HEK293 (cell line): ENCODE measurements at regions not wholly inside any gene's neighbourhood (a gene's known extent, or its start where the extent isn't known, plus 50 kb on each side); places are given as distances from the start of the nearest gene placed in this dataset.

Experiments used
- CTCF ChIA-PET: fragments of 350-600 bp; formaldehyde crosslinking; extraction: SDS; loops from one replicate; lab custom pipeline; 2021; ENCODE audit warnings: antibody characterized with exemption; lab: Yijun Ruan, JAX
- POLR2A ChIA-PET: fragments of 300-600 bp; formaldehyde crosslinking; extraction: SDS; loops from one replicate; lab custom pipeline; 2020; ENCODE audit warnings: antibody characterized with exemption, inconsistent platforms; lab: Yijun Ruan, JAX
- H3K27ac ChIP-seq: fragments of 200-500 bp; sonication (Bioruptor generic); 2 replicates; pipeline ENCODE4 v1.5.1; 2014; ENCODE audit warnings: low read depth, low read length, control low read depth, inconsistent platforms; ENCODE audit errors: extremely low read depth
- H3K36me3 ChIP-seq, 2 experiments: fragments of 200-500 bp in 1 of 2; sonication (Bioruptor generic) in 1 of 2; 1 replicate in 1 of 2; 2 replicates in 1 of 2; pipeline ENCODE4 v1.5.1; 2014 to 2017; ENCODE audit warnings: inconsistent platforms in 2 of 2, low read length in 2 of 2; ENCODE audit not compliant: control insufficient read depth in 2 of 2, insufficient read depth in 1 of 2
- H3K4me1 ChIP-seq: fragments of 200-500 bp; sonication (Bioruptor generic); 2 replicates; pipeline ENCODE4 v1.5.1; 2014; ENCODE audit warnings: mild to moderate bottlenecking, low read length, inconsistent platforms; ENCODE audit not compliant: control insufficient read depth, insufficient read depth
- H3K4me3 ChIP-seq: 2 replicates; pipeline ENCODE4 v1.5.1; 2011; ENCODE audit warnings: low read depth, mild to moderate bottlenecking, control low read depth, low read length, moderate library complexity
- H3K9me3 ChIP-seq: fragments of 200-500 bp; sonication (Bioruptor generic); 2 replicates; pipeline ENCODE4 v1.5.1; 2014; ENCODE audit warnings: low read depth, low read length, inconsistent platforms; ENCODE audit not compliant: control insufficient read depth, insufficient read depth
- MYNN ChIP-seq: fragments of 450-650 bp; formaldehyde crosslinking; IDR thresholded peaks from 2 replicates; pipeline ENCODE4 v1.5.1; 2016; ENCODE audit warnings: missing biosample characterization, missing genetic modification characterization, borderline replicate concordance
- OSR2 ChIP-seq: fragments of 450-650 bp; formaldehyde crosslinking; IDR thresholded peaks from 2 replicates; pipeline ENCODE4 v1.5.1; 2016; ENCODE audit warnings: missing biosample characterization, missing genetic modification characterization
- PATZ1 ChIP-seq: fragments of 450-650 bp; formaldehyde crosslinking; IDR thresholded peaks from 2 replicates; pipeline ENCODE4 v1.5.1; 2016; ENCODE audit warnings: missing biosample characterization, missing genetic modification characterization
- SETDB1 ChIP-seq: IDR thresholded peaks from one replicate; pipeline ENCODE4 v1.6.1; 2017; ENCODE audit warnings: mild to moderate bottlenecking, low read length, moderate library complexity, mixed read lengths; ENCODE audit not compliant: insufficient read length
- SP2 ChIP-seq: fragments of 450-650 bp; formaldehyde crosslinking; IDR thresholded peaks from 2 replicates; pipeline ENCODE4 v1.5.1; 2016; ENCODE audit warnings: missing biosample characterization, missing genetic modification characterization
- ZBTB44 ChIP-seq: fragments of 450-650 bp; IDR thresholded peaks from 2 replicates; pipeline ENCODE4 v1.5.1; 2018; ENCODE audit warnings: missing biosample characterization, mild to moderate bottlenecking, missing genetic modification characterization
- ZBTB6 ChIP-seq: fragments of 450-650 bp; formaldehyde crosslinking; IDR thresholded peaks from 2 replicates; pipeline ENCODE4 v1.5.1; 2017; ENCODE audit warnings: missing biosample characterization, missing genetic modification characterization
- ZNF114 ChIP-seq: fragments of 450-650 bp; formaldehyde crosslinking; IDR thresholded peaks from 2 replicates; pipeline ENCODE4 v1.5.0; 2017; ENCODE audit warnings: missing biosample characterization, missing genetic modification characterization
- ZNF138 ChIP-seq: fragments of 450-650 bp; formaldehyde crosslinking; IDR thresholded peaks from 2 replicates; pipeline ENCODE4 v1.5.1; 2016; ENCODE audit warnings: missing biosample characterization, missing genetic modification characterization, borderline replicate concordance
- ZNF239 ChIP-seq: fragments of 450-650 bp; formaldehyde crosslinking; IDR thresholded peaks from 2 replicates; pipeline ENCODE4 v1.5.1; 2016; ENCODE audit warnings: missing biosample characterization, missing genetic modification characterization
- ZNF26 ChIP-seq: fragments of 450-650 bp; formaldehyde crosslinking; IDR thresholded peaks from 2 replicates; pipeline ENCODE4 v1.5.1; 2016; ENCODE audit warnings: missing biosample characterization, missing genetic modification characterization
- ZNF280C ChIP-seq: fragments of 450-650 bp; formaldehyde crosslinking; IDR thresholded peaks from 2 replicates; pipeline ENCODE4 v1.5.1; 2016; ENCODE audit warnings: missing biosample characterization, missing genetic modification characterization
- ZNF311 ChIP-seq: fragments of 450-650 bp; formaldehyde crosslinking; IDR thresholded peaks from 2 replicates; pipeline ENCODE4 v1.5.1; 2017; ENCODE audit warnings: missing biosample characterization, missing genetic modification characterization, borderline replicate concordance
- ZNF37A ChIP-seq: fragments of 450-650 bp; IDR thresholded peaks from 2 replicates; pipeline ENCODE4 v1.5.1; 2018; ENCODE audit warnings: missing biosample characterization, missing genetic modification characterization
- ZNF548 ChIP-seq: fragments of 450-650 bp; formaldehyde crosslinking; IDR thresholded peaks from 2 replicates; pipeline ENCODE4 v1.5.1; 2016; ENCODE audit warnings: missing biosample characterization, missing genetic modification characterization
- ZNF785 ChIP-seq: fragments of 450-650 bp; formaldehyde crosslinking; IDR thresholded peaks from 2 replicates; pipeline ENCODE4 v1.5.1; 2016; ENCODE audit warnings: missing biosample characterization, missing genetic modification characterization
- ZSCAN30 ChIP-seq: fragments of 450-650 bp; IDR thresholded peaks from 2 replicates; pipeline ENCODE4 v1.5.1; 2018; ENCODE audit warnings: missing biosample characterization, mild to moderate bottlenecking, missing genetic modification characterization, moderate library complexity

GRCh38 chr9:74120061-74120460 lies 377.1 kb upstream of the RORB start:
- ChIA-PET POLR2A (no interaction called here), CTCF (no interaction called here)
- no peak overlapping the region for H3K27ac ChIP-seq
- H3K36me3 ChIP-seq: no peaks in the 10 kb centered on the region
- H3K4me3 ChIP-seq: no peak overlapping the region
- H3K4me1 ChIP-seq: no peaks in the 10 kb centered on the region
- TF ChIP-seq ZNF114 (tag by site-specific recombination): no peak
- no peak for TF ChIP-seq ZNF548 (tag by site-specific recombination)
- no peak for TF ChIP-seq ZNF37A (tag by site-specific recombination)
- TF ChIP-seq ZNF239 (tag by site-specific recombination): no peak
- no peak for TF ChIP-seq PATZ1 (tag by site-specific recombination)
- TF ChIP-seq ZNF280C (tag by site-specific recombination): no peak
- TF ChIP-seq MYNN: no peak
- no peaks in the 10 kb centered on the region for H3K9me3 ChIP-seq

- ChIA-PET CTCF (no interaction called here), POLR2A (no interaction called here)
- TF ChIP-seq ZNF785 (tag by site-specific recombination) (no peak), ZNF26 (no peak), ZNF138 (tag by site-specific recombination) (no peak), ZSCAN30 (tag by site-specific recombination) (no peak), SETDB1 (no peak), ZNF311 (no peak), SP2 (no peak), OSR2 (no peak), ZBTB44 (tag by site-specific recombination) (no peak), ZBTB6 (tag by site-specific recombination) (no peak)
- Histone ChIP-seq H3K9me3 (no peaks in the 10 kb centered on the region), H3K36me3 (no peaks in the 10 kb centered on the region), H3K4me3 (no peak overlapping the region), H3K4me1 (no peaks in the 10 kb centered on the region), H3K27ac (no peak overlapping the region)
These were observed 376.7 kb upstream of the RORB start for GRCh38 chr9:74120470-74120869.
